GM21367 (cell line): ENCODE measurements at regions not wholly inside any gene's neighbourhood (a gene's known extent, or its start where the extent isn't known, plus 50 kb on each side); places are given as distances from the start of the nearest gene placed in this dataset.

Source experiments
- ATAC-seq: cut with Tn5 transposase; IDR thresholded peaks from one replicate; pipeline ENCODE4 v1.9.1; 2021; ENCODE audit not compliant: unreplicated experiment

GRCh38 chr3:147046916-147047315 is 359.4 kb downstream of the ZIC4 start:
- no peak for ATAC-seq

- ATAC-seq = no peak
Observed at GRCh38 chr3:147038481-147038880, 367.9 kb downstream of the ZIC4 start.

GRCh38 chr3:147034359-147034758 is 372.0 kb downstream of the ZIC4 start:
- no peak for ATAC-seq

- no peak for ATAC-seq
Observed at GRCh38 chr3:147030274-147030673, 376.1 kb downstream of the ZIC4 start.

GRCh38 chr3:147015334-147015733 is 391.0 kb downstream of the ZIC4 start:
- ATAC-seq = no peak

GRCh38 chr3:147008886-147009285 is 397.5 kb downstream of the ZIC4 start:
- ATAC-seq = no peak

GRCh38 chr3:147008458-147008857 is 397.9 kb downstream of the ZIC4 start:
- ATAC-seq = no peak

GRCh38 chr3:147007736-147008245 is 398.6 kb downstream of the ZIC4 start:
- ATAC-seq = no peak

GRCh38 chr3:147002721-147003120 is 397.6 kb upstream of the PLSCR5 start:
- no peak for ATAC-seq

GRCh38 chr3:147000274-147000673 is 395.1 kb upstream of the PLSCR5 start:
- ATAC-seq = no peak

GRCh38 chr3:146991907-146992306 is 386.8 kb upstream of the PLSCR5 start:
- ATAC-seq = no peak

- ATAC-seq = no peak
Observed at GRCh38 chr3:146975476-146975875, 370.3 kb upstream of the PLSCR5 start.

GRCh38 chr3:146975032-146975431 is 369.9 kb upstream of the PLSCR5 start:
- ATAC-seq = no peak

- no peak for ATAC-seq
Observed at GRCh38 chr3:146974001-146974400, 368.9 kb upstream of the PLSCR5 start.

GRCh38 chr3:146972726-146973125 is 367.6 kb upstream of the PLSCR5 start:
- no peak for ATAC-seq

GRCh38 chr3:146970236-146970635 is 365.1 kb upstream of the PLSCR5 start:
- no peak for ATAC-seq

- no peak for ATAC-seq
Observed at GRCh38 chr3:146969356-146969755, 364.2 kb upstream of the PLSCR5 start.

GRCh38 chr3:146968204-146968651 is 363.1 kb upstream of the PLSCR5 start:
- no peak for ATAC-seq

- no peak for ATAC-seq
Observed at GRCh38 chr3:146967783-146968182, 362.6 kb upstream of the PLSCR5 start.

- ATAC-seq = no peak
Observed at GRCh38 chr3:146966124-146966523, 361.0 kb upstream of the PLSCR5 start.

GRCh38 chr3:146953511-146953981 is 348.4 kb upstream of the PLSCR5 start:
- ATAC-seq = no peak

GRCh38 chr3:146948985-146949384 is 343.8 kb upstream of the PLSCR5 start:
- no peak for ATAC-seq

GRCh38 chr3:146948186-146948585 is 343.0 kb upstream of the PLSCR5 start:
- no peak for ATAC-seq
